ENCODE measurements at regions not wholly inside any gene's neighbourhood (a gene's known extent, or its start where the extent isn't known, plus 50 kb on each side); places are given as distances from the start of the nearest gene placed in this dataset.

DNA sequence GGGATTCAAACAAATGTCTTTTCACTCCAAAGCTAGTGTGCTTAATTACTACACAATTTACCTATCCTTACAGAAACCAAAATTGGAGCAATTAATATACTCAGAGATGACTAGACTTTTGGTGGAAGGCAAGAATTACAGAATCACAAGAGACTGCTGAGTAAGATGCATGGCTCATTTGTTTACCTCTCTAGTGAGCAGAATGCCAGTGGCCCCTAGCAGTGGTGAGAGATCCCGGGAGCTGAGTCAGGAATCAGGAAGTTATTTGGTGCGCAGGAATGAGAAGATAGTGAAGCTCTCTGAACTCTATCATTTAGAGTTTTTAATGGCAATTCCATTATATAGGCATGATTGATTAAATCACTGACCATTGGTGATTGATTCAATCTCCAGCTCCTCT lies 188.9 kb upstream of the SESN3 start:
- TF ChIP-seq SIN3A (IDR thresholded peaks at IDR 0.05; ENCODE audit: low read depth) (no peak), RAD21 (IDR thresholded peaks at IDR 0.05; ENCODE audit: low read depth) (no peak), REST (IDR thresholded peaks at IDR 0.05; ENCODE audit: low read depth) (no peak), YY1 (IDR thresholded peaks at IDR 0.05; ENCODE audit: extremely low read depth, insufficient replicate concordance, low read depth, low read length) (no peak), POLR2A (IDR thresholded peaks at IDR 0.05; ENCODE audit: borderline replicate concordance, extremely low read depth, insufficient read depth, insufficient read length) (no peak), TCF7L2 (IDR thresholded peaks at IDR 0.05; ENCODE audit: borderline replicate concordance, extremely low read depth, insufficient read depth, insufficient read length) (no peak), EZH2phosphoT487 (IDR thresholded peaks at IDR 0.05; ENCODE audit: borderline replicate concordance) (no peak), SRF (IDR thresholded peaks at IDR 0.05; ENCODE audit: low read depth) (no peak), POLR2AphosphoS5 (IDR thresholded peaks at IDR 0.05; ENCODE audit: low read depth, low read length) (no peak), FOSL1 (IDR thresholded peaks at IDR 0.05; ENCODE audit: low read depth) (no peak), EGR1 (IDR thresholded peaks at IDR 0.05; ENCODE audit: low read depth) (no peak), ZNF274 (IDR thresholded peaks at IDR 0.05; ENCODE audit: low read depth, low read length) (no peak), CBX3 (IDR thresholded peaks at IDR 0.05; ENCODE audit: low read depth) (no peak), EZH2 (IDR thresholded peaks at IDR 0.05) (no peak), SP1 (IDR thresholded peaks at IDR 0.05; ENCODE audit: low read depth) (no peak), JUND (IDR thresholded peaks at IDR 0.05) (no peak)
- TF ChIP-seq, protein P1, sequence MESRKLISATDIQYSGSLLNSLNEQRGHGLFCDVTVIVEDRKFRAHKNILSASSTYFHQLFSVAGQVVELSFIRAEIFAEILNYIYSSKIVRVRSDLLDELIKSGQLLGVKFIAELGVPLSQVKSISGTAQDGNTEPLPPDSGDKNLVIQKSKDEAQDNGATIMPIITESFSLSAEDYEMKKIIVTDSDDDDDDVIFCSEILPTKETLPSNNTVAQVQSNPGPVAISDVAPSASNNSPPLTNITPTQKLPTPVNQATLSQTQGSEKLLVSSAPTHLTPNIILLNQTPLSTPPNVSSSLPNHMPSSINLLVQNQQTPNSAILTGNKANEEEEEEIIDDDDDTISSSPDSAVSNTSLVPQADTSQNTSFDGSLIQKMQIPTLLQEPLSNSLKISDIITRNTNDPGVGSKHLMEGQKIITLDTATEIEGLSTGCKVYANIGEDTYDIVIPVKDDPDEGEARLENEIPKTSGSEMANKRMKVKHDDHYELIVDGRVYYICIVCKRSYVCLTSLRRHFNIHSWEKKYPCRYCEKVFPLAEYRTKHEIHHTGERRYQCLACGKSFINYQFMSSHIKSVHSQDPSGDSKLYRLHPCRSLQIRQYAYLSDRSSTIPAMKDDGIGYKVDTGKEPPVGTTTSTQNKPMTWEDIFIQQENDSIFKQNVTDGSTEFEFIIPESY (IDR thresholded peaks at IDR 0.05; ENCODE audit: extremely low read depth, insufficient replicate concordance, low read length) = no peak
- TF ChIP-seq, protein P2, sequence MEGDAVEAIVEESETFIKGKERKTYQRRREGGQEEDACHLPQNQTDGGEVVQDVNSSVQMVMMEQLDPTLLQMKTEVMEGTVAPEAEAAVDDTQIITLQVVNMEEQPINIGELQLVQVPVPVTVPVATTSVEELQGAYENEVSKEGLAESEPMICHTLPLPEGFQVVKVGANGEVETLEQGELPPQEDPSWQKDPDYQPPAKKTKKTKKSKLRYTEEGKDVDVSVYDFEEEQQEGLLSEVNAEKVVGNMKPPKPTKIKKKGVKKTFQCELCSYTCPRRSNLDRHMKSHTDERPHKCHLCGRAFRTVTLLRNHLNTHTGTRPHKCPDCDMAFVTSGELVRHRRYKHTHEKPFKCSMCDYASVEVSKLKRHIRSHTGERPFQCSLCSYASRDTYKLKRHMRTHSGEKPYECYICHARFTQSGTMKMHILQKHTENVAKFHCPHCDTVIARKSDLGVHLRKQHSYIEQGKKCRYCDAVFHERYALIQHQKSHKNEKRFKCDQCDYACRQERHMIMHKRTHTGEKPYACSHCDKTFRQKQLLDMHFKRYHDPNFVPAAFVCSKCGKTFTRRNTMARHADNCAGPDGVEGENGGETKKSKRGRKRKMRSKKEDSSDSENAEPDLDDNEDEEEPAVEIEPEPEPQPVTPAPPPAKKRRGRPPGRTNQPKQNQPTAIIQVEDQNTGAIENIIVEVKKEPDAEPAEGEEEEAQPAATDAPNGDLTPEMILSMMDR (IDR thresholded peaks at IDR 0.05 in 2 of 3, conservative IDR thresholded peaks at IDR 0.05 in 1 of 3; ENCODE audit: borderline replicate concordance in 1 of 3, insufficient read depth in 1 of 3, low read depth in 2 of 3, low read length in 2 of 3) = no peak
- TF ChIP-seq, protein P3, sequence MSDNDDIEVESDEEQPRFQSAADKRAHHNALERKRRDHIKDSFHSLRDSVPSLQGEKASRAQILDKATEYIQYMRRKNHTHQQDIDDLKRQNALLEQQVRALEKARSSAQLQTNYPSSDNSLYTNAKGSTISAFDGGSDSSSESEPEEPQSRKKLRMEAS (IDR thresholded peaks at IDR 0.05) = no peak
- no TSS peak for BruUV-seq (replicated peaks)

More for the DNA sequence above, 188.9 kb upstream of the SESN3 start:
- Histone ChIP-seq H4K20me1 (ENCODE audit: insufficient read depth) (no peaks in the 10 kb centered on the region), H3K79me2 (ENCODE audit: insufficient read depth, low read length) (no peaks in the 10 kb centered on the region), H3K27me3 (ENCODE audit: insufficient read depth, low read length) (peaks cover 8% of the 10 kb centered on the region), H3K36me3 (ENCODE audit: control insufficient read depth in 1 of 2, insufficient read depth in 2 of 2, low read length in 2 of 2) (no peaks in the 10 kb centered on the region), H2AFZ (ENCODE audit: low read depth, low read length, poor library complexity, severe bottlenecking) (no peak overlapping the region), H3K4me2 (ENCODE audit: low read length) (no peak overlapping the region), H3K9me3 (ENCODE audit: control insufficient read depth in 1 of 2, insufficient read depth in 1 of 2, low read depth in 1 of 2, low read length in 2 of 2) (no peaks in the 10 kb centered on the region), H3K4me3 (replicated peaks in 1 of 2; ENCODE audit: low read depth in 1 of 2, low read length in 2 of 2) (no peak overlapping the region), H3K27ac (ENCODE audit: low read depth, low read length) (no peak overlapping the region), H3K9ac (ENCODE audit: low read length) (no peak overlapping the region), H3K9me2 (ENCODE audit: insufficient read depth) (no peaks in the 10 kb centered on the region), H3K4me1 (ENCODE audit: control insufficient read depth in 1 of 2, insufficient read depth in 2 of 2, low read length in 2 of 2) (no peaks in the 10 kb centered on the region)
- no peak for ATAC-seq
- no peak for DNase-seq (ENCODE audit: low read depth, low spot score)
- ChIA-PET CTCF (no interaction called here), RAD21 (ENCODE audit: low non-redundant PET in 1 of 2, low total read pairs in 2 of 2, uncharacterized antibody in 2 of 2, unreplicated experiment in 2 of 2) (no interaction called here), POLR2A (no interaction called here)
- intact Hi-C loops (cut with micrococcal nuclease) = no loop called here

All from HCT116 (cell line).